ENCODE measurements at regions not wholly inside any gene's neighbourhood (a gene's known extent, or its start where the extent isn't known, plus 50 kb on each side); places are given as distances from the start of the nearest gene placed in this dataset.

DNA sequence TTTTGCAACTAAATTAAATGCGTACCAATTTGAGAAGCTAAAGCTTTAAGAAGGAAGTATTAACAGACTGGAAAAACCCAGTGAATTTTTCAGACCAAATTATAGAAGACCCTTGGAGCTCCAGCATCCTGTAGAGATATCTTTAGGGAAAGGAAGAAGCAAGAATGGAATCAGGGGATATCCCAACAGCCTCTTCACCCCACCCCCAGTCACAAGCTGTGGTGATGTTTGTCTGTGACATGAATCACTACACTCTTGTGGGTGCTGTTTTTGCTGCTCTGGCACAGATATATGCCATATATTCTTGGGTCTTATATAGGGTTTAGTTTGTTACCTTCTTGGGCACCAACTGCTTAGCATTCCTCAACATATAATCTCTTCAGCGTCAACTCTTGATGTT, 78.5 kb upstream of the BCL6 start:
- DNase-seq: no peak

GRCh38 chr3:187827723-187828122, 82.5 kb upstream of the BCL6 start:
- DNase-seq: no peak

DNA sequence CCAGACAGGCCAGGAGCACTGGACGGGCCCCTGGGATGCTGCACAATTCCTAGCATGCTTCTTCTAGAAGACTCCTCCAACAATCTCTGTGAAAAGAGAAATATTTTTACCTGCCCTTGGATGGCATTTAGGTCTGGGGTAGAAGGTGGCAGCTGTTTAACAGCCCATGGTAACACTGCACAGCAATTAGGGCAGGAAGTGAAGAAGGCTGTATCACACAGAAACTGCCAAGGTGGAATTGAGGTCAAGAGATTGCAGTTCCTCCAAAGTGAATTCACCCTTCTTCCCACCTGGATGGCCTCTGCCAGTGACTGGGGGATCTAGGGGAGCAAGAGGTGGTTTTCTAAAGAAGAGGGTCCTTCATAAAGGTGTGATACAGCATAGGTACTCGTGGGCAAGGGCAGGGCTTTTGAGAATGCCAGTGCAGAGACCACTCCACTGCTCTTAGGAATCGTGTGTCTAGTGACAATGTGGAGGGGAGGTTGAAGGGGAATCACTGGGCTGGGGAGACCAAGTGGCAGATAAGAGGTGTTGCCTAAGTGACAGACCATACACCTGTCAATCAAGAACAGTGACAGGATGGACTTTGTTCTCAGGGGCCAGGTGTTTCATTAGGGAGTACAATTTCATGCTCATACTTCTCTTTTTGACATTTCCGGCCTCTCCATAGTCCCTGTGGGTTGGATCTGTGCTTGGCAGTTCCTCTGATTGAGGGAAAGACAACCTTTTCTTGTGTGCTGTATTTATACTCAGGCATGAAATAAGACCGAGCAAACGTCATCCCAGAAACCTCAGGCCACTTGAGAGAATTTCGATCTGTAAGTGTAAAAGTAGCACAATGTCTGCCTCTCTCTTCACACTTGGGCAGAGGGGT, 83.5 kb upstream of the BCL6 start:
- no peak for DNase-seq

GRCh38 chr3:187830181-187830580, 84.9 kb upstream of the BCL6 start:
- no peak for DNase-seq

DNA sequence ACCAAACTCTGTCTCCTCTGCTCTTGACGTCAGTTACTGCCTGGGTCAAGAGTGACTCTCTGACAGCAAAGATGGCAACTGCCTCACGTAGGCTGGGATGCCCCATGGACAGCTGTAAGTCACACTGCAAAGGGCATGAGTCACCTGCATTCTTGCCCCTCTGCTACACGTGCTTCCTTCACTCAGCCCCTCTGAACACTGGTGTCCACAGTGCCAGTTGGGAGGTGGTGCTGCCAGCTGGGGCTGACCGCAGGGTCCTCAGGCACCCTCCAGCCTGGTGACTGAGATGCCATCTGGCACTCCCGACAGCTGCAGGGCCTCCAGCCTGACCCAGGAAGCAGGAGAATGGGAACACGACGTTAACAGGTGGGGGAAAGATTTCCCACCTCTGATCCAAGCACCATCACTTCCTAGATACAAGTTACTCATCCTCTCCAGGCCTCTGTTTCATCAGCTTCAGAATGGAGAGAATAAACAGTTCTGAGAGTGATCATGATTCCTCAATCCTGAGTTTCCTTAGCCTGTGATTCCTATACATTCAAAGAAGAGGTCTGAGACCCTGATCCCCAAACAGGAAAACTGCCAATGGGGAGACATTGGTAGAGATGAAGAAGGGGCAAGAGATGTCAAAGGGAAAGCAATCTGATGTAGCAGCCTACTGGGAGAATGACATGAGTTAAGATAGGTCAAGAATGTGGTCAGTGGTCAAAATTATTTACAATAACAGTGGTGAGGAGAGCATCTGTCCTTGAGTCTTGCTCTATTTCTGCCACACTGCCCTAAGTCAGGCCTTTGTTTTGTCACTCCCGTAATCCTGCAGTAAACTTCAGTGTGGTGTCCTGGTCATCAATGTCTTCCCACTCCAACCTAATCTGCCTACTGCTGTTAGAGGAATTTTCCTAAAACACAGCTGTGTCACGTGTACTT, 86.1 kb upstream of the BCL6 start:
- peak; percentile 41 to 47 (median 44) for DNase-seq

DNA sequence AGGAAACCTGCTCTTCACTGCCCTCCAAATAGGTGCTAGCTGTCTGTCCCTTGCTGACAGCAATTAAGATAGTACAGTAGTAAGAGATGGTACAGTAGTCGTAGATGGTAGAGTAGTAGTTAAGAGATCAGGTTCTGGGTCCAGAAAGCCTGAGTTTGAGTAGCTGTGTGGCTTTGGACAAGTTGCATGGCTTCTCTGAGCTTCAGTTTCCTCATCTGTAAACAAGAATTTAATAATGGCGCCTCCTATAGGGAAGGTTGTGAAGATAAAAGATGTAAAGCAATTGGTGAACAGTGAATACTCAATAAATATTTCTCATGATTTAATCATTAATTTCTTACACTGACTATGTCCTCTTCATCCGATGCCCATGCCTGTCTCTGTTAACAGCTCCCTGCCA, 86.9 kb upstream of the BCL6 start:
- DNase-seq: no peak

- DNase-seq: no peak
Observed at GRCh38 chr3:187833375-187833774, 88.1 kb upstream of the BCL6 start.

DNA sequence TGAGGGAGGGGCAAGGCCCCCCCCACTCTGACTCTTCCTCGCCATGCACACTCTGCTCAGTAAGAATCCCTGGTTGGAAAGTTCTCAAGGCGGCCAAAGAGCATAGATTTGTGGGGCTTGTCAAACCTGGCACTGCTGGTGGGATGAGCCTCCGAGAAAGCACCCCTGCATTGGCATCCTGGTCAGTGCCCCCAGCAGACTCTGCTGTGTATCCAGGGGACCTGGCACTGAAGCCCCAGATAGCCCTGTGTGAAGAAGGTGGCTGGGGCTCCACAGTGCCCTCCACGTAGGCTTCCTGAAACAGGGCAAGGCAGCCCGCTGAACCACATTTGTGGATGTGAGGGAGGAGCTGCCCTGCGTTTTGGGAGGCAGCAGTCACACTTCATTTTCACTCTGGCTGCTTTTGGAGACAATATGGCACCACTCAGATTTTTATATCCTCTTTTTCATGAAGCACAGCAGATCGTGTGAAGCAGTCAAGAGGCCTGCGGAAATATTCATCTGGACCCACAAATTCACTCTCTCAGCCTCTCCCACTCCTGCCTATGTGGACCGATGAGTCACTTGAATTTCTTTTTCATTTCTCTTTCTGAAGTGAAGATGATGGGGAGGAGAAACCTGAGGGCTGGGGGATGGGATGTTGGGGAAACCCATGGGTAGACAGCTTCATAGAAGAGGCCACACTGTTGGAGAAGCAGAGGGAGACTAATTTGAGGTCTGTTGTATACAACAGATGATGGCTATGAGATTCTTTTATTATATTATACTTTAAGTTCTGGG, 88.7 kb upstream of the BCL6 start:
- no peak for DNase-seq

GRCh38 chr3:187836823-187837770, 91.8 kb upstream of the BCL6 start:
- peak; percentile 22 to 72 (median 37) for DNase-seq

DNA sequence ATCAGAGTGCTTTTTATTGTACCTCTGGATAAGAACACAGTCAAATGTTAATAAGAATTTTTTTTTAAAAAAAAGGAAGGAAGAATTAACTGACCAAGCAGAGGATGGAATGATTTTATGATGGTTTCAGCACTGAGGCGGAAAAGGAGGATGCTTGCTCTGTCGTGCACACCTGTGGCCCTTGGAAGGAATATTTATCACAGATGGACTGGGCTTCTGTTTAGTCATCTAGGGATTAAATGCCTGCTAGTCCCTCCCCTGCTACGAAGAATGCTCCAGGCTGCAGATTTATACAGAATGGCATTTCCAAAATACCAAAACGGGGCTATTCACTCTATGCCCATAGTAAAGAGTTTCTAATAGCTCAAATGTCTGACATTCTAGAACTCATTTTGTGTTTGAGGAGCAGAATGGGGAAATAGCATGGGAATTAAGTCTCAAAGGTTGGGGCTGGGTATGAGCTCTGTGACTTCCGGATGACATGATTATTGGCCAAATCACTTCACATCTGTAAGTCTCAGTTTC, 92.8 kb upstream of the BCL6 start:
- DNase-seq: no peak

GRCh38 chr3:187839422-187839821, 94.2 kb upstream of the BCL6 start:
- no peak for DNase-seq

DNA sequence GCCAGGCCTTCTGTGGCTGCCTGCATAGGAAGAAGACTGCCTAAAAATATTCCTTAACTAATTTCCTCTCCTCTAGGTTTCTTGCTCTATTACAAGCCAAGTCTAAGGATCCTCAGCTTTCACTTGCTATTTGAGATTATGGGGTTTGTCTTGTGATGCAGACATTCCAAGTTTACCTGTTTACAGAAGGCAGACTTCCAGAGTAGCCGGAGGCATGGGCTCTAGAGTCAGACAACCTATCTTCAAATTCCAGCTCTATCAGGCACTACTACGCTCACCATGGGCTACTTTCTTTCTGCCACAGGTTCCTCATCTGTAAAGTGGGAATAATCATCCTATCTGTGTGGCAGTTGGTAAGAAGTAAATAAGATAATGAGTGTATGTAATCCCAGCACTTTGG, 95.6 kb upstream of the BCL6 start:
- DNase-seq: no peak

- DNase-seq: no peak
Observed at GRCh38 chr3:187841560-187841959, 96.3 kb upstream of the BCL6 start.

DNA sequence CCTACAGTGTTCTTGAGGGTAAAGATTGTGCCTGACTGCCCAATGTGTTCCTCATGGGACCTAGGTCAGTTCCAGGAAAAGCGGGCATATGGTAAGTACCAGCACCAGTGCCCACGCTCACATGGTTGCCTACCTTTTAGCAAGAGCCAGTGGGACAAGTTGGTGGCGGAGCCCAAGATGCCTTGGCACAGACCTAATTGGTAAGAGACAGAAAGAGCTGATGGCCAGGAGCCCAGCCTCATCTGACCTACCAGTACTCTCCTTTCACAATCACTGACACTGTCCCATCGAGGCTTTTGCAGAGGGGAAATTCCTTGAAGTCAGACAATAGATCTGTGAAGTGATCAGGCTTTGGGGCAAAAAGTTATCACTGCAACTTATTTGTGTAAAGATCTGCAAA, 98.4 kb upstream of the BCL6 start:
- DNase-seq: no peak

DNA sequence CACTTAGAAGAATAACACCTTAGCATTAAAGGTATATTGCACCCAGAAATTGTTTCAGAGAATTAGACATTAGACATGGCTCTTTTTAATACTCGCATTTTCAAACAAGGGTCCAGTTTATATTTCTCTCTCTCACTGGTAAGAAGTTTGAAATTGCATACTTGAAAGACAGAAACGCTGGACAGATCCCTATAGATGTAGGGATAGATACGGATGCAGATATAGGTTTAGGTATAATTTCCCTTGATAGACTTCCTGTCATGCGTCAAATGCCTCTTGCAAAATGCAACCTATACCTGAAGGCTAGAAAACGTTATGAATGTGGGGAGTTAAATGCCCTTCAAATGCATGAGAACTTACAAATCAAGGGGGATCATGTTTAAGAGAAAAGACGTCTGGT, 99.4 kb upstream of the BCL6 start:
- DNase-seq: no peak

- no peak for DNase-seq
Observed at GRCh38 chr3:187845826-187846225, 100.6 kb upstream of the BCL6 start.

DNA sequence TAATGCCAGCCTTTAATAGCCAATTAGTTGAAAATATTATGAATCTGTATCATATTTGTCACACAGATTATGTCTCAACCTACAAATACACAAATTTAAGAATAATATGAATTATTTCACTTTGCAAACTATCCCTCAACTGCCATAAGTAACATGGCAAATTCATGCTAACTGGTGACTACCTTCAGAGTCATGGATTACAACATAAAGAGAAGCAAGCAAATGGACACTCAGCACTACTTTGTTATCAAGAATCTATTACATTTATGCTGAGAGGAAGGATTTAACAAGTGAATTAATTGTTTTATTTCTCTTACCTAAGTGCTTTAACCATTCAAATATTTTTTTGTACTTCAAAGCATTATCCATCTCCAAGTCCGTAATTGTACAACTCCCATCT, 103.1 kb upstream of the BCL6 start:
- DNase-seq: no peak

GRCh38 chr3:187849016-187849654, 103.9 kb upstream of the BCL6 start:
- DNase-seq: no peak

- no peak for DNase-seq
Observed at GRCh38 chr3:187850258-187850921, 105.1 kb upstream of the BCL6 start.
